Fibroblast of lung (primary cell): ENCODE measurements at regions not wholly inside any gene's neighbourhood (a gene's known extent, or its start where the extent isn't known, plus 50 kb on each side); places are given as distances from the start of the nearest gene placed in this dataset.

ENCODE experiments used
- CTCF ChIP-seq, 2 donors: IDR thresholded peaks in 1 of 2; conservative IDR thresholded peaks in 1 of 2; 1 replicate in 1 of 2; 2 replicates in 1 of 2; pipeline ENCODE4 v1.5.1; 2011 to 2012; ENCODE audit warnings: low read length in 2 of 2, control low read depth in 1 of 2, inconsistent platforms in 1 of 2, low read depth in 1 of 2, mild to moderate bottlenecking in 1 of 2
- EZH2 ChIP-seq: IDR thresholded peaks from 2 replicates; pipeline ENCODE4 v1.5.1; 2012; ENCODE audit warnings: low read length, control low read depth, mild to moderate bottlenecking; ENCODE audit errors: missing control alignments

- TF ChIP-seq EZH2 (no peak), CTCF (conservative IDR thresholded peaks at IDR 0.05 in 1 of 2, IDR thresholded peaks at IDR 0.05 in 1 of 2; ENCODE audit: low read depth in 1 of 2, low read length in 2 of 2) (no peak)
Observed at GRCh38 chr14:27613102-27613501, 1015.3 kb upstream of the NOVA1 start.
